Esophagus muscularis mucosa (tissue), 4 donors: ENCODE measurements at regions not wholly inside any gene's neighbourhood (a gene's known extent, or its start where the extent isn't known, plus 50 kb on each side); places are given as distances from the start of the nearest gene placed in this dataset.

Source experiments
- EP300 ChIP-seq: sonication (generic); formaldehyde crosslinking; IDR thresholded peaks from one replicate; pipeline ENCODE4 v1.6.1; 2017; ENCODE audit warnings: antibody characterized with exemption
- POLR2A ChIP-seq: fragments of 450-650 bp; IDR thresholded peaks from one replicate; pipeline ENCODE4 v1.6.1; 2017; ENCODE audit warnings: antibody characterized with exemption, moderate library complexity, mild to moderate bottlenecking, low read depth
- TF ChIP-seq, protein P1 (sequence below), 3 experiments: fragments of 200-600 bp in 2 of 3; fragments of 450-650 bp in 1 of 3; sonication (generic) in 2 of 3; IDR thresholded peaks; one replicate each; pipeline ENCODE4 v1.5.1; 2017 to 2019; ENCODE audit warnings: antibody characterized with exemption in 3 of 3, mild to moderate bottlenecking in 2 of 3, moderate library complexity in 1 of 3

DNA sequence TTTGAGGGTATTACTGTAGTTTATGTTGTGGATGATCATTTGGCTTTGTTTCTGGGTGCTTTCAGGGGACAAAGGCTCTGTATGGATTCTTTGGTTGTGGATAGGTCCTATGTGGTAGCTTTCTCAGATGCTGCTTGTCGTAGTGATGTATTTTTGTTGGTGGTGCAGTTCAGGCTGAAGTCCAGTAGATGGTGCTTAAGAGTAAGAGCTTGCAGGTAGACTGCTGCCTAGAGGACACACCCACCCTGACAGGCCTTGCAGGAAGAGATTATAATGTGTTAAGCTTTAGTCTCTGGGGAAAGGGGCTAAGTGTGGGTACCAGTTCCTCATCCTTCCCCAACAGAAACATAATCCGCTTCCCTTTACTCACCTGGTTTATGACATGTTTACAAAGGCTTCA, 62.6 kb upstream of the ADGRB3 start:
- TF ChIP-seq, protein P1, sequence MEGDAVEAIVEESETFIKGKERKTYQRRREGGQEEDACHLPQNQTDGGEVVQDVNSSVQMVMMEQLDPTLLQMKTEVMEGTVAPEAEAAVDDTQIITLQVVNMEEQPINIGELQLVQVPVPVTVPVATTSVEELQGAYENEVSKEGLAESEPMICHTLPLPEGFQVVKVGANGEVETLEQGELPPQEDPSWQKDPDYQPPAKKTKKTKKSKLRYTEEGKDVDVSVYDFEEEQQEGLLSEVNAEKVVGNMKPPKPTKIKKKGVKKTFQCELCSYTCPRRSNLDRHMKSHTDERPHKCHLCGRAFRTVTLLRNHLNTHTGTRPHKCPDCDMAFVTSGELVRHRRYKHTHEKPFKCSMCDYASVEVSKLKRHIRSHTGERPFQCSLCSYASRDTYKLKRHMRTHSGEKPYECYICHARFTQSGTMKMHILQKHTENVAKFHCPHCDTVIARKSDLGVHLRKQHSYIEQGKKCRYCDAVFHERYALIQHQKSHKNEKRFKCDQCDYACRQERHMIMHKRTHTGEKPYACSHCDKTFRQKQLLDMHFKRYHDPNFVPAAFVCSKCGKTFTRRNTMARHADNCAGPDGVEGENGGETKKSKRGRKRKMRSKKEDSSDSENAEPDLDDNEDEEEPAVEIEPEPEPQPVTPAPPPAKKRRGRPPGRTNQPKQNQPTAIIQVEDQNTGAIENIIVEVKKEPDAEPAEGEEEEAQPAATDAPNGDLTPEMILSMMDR (IDR thresholded peaks at IDR 0.05): peak in 1 of 3 experiments; percentile 4
- no peak for TF ChIP-seq POLR2A
- TF ChIP-seq EP300: no peak
